ENCODE measurements at regions not wholly inside any gene's neighbourhood (a gene's known extent, or its start where the extent isn't known, plus 50 kb on each side); places are given as distances from the start of the nearest gene placed in this dataset.

DNA sequence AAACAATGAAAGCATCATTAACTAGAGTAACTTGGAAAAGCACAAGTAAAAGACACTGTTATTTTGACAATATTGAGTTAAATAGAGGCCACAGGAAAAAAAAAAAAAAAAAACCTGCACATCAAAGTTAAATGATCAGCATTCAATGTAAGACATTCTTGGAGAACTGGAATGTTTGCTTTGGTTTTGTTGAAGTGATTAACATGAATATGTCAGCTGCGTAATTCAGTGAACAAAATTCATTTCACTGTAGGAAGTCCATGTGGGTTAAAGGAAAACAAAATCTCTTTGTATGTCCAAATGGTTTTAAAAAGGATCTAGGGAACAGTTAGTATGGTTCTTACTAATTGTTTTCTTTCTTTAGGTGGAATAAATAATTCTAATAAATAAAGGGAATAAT is 252.8 kb upstream of the CNTN6 start:
- 0% methylated on average over 1 of the region's 1 CpG for WGBS (ENCODE audit: missing lambda C conversion rate)
- DNase-seq (ENCODE audit: low read depth in 1 of 2, low spot score in 1 of 2) = no peak
- no peak for FAIRE-seq
- no peak overlapping the region for H3K4me2 ChIP-seq
- POLR2A ChIA-PET = no interaction called here
- ATAC-seq = no peak
- CTCF ChIA-PET = no interaction called here
- no peak overlapping the region for H3K27ac ChIP-seq
- H3K9me3 ChIP-seq = no peaks in the 10 kb centered on the region
- no peaks in the 10 kb centered on the region for H3K4me1 ChIP-seq
- no peak for TF ChIP-seq ZNF302 (CRISPR knock-in tag; IDR thresholded peaks at IDR 0.05)
- no peak for TF ChIP-seq JUN (IDR thresholded peaks at IDR 0.05)
- TF ChIP-seq EHMT2 (IDR thresholded peaks at IDR 0.05; ENCODE audit: low read depth) = no peak
- no peak for TF ChIP-seq GATA3 (IDR thresholded peaks at IDR 0.05; ENCODE audit: borderline replicate concordance)
- TF ChIP-seq CHD4 (IDR thresholded peaks at IDR 0.05; ENCODE audit: borderline replicate concordance) = no peak
- TF ChIP-seq ESRRA (IDR thresholded peaks at IDR 0.05; ENCODE audit: borderline replicate concordance, low read length) = no peak
- H3K4me3 ChIP-seq = no peak overlapping the region

DNA sequence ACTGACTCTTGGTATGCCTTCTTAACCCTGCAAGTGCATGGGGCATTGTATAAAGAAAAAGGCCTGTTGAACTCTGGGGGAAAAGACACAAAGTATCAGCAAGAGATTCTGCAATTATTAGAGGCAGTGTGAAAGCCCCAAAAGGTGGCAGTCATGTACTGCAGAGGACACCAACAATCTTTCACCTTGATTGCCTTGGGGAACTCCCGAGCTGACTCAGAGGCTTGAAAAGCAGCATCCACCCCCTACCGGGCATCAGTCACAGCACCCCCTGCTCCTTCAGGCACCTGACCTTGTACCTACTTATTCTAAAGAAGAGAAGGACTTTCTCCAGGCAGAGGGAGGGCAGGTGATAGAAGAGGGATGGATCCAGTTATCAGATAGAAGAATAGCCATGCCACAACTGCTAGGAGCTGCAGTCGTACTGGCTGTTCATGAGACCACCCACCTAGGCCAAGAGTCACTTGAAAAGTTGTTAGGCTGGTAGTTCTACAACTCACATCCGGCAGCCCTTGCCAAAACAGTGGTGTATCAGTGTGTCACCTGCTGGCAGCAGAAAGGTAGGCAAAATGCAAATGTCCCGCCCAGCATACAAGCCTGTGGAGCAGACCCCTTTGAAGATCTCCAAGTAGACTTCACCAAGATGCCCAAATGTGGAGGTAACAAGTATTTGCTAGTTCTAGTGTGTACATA is 241.6 kb upstream of the CNTN6 start:
- CTCF ChIA-PET = no interaction called here
- no peak for ATAC-seq
- no peak overlapping the region for H3K4me3 ChIP-seq
- no peak overlapping the region for H3K27ac ChIP-seq
- H3K4me2 ChIP-seq = no peak overlapping the region
- H3K9me3 ChIP-seq = peaks cover 8% of the 10 kb centered on the region; the same call in 1 of the 3 replicates
- TF ChIP-seq HES2 (IDR thresholded peaks at IDR 0.05) = no peak
- TF ChIP-seq EP300 (IDR thresholded peaks at IDR 0.05) = no peak
- no peak for TF ChIP-seq NPAS2 (CRISPR knock-in tag; IDR thresholded peaks at IDR 0.05; ENCODE audit: borderline replicate concordance)
- TF ChIP-seq, protein P1, sequence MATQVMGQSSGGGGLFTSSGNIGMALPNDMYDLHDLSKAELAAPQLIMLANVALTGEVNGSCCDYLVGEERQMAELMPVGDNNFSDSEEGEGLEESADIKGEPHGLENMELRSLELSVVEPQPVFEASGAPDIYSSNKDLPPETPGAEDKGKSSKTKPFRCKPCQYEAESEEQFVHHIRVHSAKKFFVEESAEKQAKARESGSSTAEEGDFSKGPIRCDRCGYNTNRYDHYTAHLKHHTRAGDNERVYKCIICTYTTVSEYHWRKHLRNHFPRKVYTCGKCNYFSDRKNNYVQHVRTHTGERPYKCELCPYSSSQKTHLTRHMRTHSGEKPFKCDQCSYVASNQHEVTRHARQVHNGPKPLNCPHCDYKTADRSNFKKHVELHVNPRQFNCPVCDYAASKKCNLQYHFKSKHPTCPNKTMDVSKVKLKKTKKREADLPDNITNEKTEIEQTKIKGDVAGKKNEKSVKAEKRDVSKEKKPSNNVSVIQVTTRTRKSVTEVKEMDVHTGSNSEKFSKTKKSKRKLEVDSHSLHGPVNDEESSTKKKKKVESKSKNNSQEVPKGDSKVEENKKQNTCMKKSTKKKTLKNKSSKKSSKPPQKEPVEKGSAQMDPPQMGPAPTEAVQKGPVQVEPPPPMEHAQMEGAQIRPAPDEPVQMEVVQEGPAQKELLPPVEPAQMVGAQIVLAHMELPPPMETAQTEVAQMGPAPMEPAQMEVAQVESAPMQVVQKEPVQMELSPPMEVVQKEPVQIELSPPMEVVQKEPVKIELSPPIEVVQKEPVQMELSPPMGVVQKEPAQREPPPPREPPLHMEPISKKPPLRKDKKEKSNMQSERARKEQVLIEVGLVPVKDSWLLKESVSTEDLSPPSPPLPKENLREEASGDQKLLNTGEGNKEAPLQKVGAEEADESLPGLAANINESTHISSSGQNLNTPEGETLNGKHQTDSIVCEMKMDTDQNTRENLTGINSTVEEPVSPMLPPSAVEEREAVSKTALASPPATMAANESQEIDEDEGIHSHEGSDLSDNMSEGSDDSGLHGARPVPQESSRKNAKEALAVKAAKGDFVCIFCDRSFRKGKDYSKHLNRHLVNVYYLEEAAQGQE (IDR thresholded peaks at IDR 0.05) = no peak
- TF ChIP-seq EHF (CRISPR knock-in tag; IDR thresholded peaks at IDR 0.05) = no peak
- TF ChIP-seq ESRRA (IDR thresholded peaks at IDR 0.05; ENCODE audit: borderline replicate concordance, low read length) = no peak
- no peak for TF ChIP-seq JUNB (IDR thresholded peaks at IDR 0.05)
- TF ChIP-seq ZFP36 (IDR thresholded peaks at IDR 0.05; ENCODE audit: borderline replicate concordance, partially characterized antibody) = no peak
- TF ChIP-seq TP53 (CRISPR knock-in tag; IDR thresholded peaks at IDR 0.05) = no peak
- TF ChIP-seq RARB (CRISPR knock-in tag; IDR thresholded peaks at IDR 0.05) = no peak
- no peak for TF ChIP-seq SMC3 (IDR thresholded peaks at IDR 0.05)
- no peak for TF ChIP-seq BHLHE40 (IDR thresholded peaks at IDR 0.05; ENCODE audit: low read depth, low read length)
- TF ChIP-seq TFCP2L1 (CRISPR knock-in tag; IDR thresholded peaks at IDR 0.05) = no peak
- H3K4me1 ChIP-seq = no peaks in the 10 kb centered on the region
- DNase-seq (ENCODE audit: low read depth in 1 of 2, low spot score in 1 of 2) = no peak
- WGBS (ENCODE audit: missing lambda C conversion rate) = 5% methylated on average over 5 of the region's 5 CpGs
- FAIRE-seq = no peak
- POLR2A ChIA-PET = no interaction called here

GRCh38 chr3:852033-852432 is 240.8 kb upstream of the CNTN6 start:
- no peak for DNase-seq (ENCODE audit: low read depth in 1 of 2, low spot score in 1 of 2)
- Histone ChIP-seq H3K27ac (no peak overlapping the region), H3K4me2 (no peak overlapping the region), H3K4me3 (no peak overlapping the region), H3K4me1 (no peaks in the 10 kb centered on the region), H3K9me3 (peaks cover 5% of the 10 kb centered on the region; the same call in 1 of the 3 replicates)
- FAIRE-seq = no peak
- ChIA-PET POLR2A (no interaction called here), CTCF (no interaction called here)
- no peak for TF ChIP-seq NPAS2 (CRISPR knock-in tag; IDR thresholded peaks at IDR 0.05; ENCODE audit: borderline replicate concordance)
- TF ChIP-seq, protein P2, sequence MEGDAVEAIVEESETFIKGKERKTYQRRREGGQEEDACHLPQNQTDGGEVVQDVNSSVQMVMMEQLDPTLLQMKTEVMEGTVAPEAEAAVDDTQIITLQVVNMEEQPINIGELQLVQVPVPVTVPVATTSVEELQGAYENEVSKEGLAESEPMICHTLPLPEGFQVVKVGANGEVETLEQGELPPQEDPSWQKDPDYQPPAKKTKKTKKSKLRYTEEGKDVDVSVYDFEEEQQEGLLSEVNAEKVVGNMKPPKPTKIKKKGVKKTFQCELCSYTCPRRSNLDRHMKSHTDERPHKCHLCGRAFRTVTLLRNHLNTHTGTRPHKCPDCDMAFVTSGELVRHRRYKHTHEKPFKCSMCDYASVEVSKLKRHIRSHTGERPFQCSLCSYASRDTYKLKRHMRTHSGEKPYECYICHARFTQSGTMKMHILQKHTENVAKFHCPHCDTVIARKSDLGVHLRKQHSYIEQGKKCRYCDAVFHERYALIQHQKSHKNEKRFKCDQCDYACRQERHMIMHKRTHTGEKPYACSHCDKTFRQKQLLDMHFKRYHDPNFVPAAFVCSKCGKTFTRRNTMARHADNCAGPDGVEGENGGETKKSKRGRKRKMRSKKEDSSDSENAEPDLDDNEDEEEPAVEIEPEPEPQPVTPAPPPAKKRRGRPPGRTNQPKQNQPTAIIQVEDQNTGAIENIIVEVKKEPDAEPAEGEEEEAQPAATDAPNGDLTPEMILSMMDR (IDR thresholded peaks at IDR 0.05) = no peak
- no peak for TF ChIP-seq KDM5A (IDR thresholded peaks at IDR 0.05)
- TF ChIP-seq NFE2L2 (conservative IDR thresholded peaks at IDR 0.05; ENCODE audit: low read length) = no peak
- TF ChIP-seq, protein P3, sequence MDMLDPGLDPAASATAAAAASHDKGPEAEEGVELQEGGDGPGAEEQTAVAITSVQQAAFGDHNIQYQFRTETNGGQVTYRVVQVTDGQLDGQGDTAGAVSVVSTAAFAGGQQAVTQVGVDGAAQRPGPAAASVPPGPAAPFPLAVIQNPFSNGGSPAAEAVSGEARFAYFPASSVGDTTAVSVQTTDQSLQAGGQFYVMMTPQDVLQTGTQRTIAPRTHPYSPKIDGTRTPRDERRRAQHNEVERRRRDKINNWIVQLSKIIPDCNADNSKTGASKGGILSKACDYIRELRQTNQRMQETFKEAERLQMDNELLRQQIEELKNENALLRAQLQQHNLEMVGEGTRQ (IDR thresholded peaks at IDR 0.05) = no peak
- ATAC-seq = no peak
- WGBS (ENCODE audit: missing lambda C conversion rate) = under 1% methylated on average over 4 of the region's 4 CpGs
